GM18873 (cell line): ENCODE measurements at regions not wholly inside any gene's neighbourhood (a gene's known extent, or its start where the extent isn't known, plus 50 kb on each side); places are given as distances from the start of the nearest gene placed in this dataset.
"Not testable (repeated sequence)": the region's sequence is repeated elsewhere in the genome, so short reads cannot be mapped to it uniquely, and the experiment has no call there.

Source experiments
- ATAC-seq: cut with Tn5 transposase; IDR thresholded peaks from one replicate; pipeline ENCODE4 v1.9.1; 2021; ENCODE audit warnings: mild to moderate bottlenecking, moderate library complexity, moderate number of reproducible peaks; ENCODE audit not compliant: unreplicated experiment, low FRiP score

DNA sequence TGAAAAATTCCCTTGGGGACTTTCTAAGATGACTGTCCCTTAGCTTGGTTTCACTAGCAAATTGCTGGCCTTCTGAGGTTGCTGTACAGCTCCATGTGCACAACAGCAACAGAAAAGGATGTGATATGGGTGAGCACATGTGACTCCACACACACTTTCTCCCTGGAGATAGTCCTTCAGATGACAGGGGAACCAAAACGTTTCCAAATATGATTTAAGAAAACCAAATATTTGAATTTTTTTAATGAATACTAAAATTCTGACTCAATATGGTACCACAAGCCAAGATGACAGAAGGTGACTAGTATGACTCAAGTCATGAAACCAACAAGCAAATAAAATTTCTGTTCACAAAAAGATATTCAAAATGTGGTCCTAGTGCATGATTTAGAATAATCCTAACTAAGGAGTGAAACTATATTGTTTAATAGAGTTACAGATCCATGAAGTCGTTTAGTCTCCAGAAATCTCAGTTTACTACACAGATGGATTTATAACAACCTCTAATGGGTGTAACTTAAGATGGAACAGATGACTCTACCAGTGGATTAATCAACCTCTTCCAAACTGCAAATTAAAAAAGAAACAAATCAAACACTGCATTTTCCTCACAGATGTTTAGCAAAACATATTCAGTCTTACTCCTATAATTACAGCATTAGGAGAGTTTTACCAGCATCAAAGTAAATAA is 144.8 kb upstream of the PIK3R1 start:
- ATAC-seq: peak; percentile 95

DNA sequence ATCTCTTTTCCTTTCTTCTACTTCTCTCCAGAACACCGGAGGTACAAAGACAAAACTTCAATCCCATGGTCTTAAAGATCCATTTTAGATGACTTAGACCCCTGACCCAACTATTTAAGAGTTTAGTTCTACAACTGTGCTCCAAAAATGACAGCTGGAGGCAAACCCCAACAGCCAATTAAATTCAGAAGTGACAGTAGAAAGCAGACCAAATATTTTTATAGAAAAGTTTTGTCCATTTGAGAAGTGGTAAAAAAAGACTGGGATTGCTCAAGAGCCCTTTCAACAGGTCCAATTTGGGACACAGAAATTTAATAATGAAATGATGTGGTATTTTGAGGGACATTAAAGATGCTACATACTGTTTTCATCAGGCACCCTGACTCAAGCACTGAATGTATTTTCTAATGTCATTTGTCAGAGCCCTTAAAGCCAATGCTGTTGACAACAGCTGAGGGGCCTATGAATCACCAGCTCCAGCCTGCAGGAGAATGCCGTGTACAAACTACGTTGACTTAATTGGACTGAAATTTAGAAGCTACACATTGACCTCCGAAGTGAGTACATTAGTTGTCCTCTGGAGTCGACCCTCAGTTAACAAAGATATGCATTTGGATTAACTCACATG is 147.5 kb upstream of the PIK3R1 start:
- ATAC-seq: no peak

GRCh38 chr5:68067291-68067690 is 148.3 kb upstream of the PIK3R1 start:
- no peak for ATAC-seq

- no peak for ATAC-seq
Measured at GRCh38 chr5:68066277-68066955, 149.1 kb upstream of the PIK3R1 start.

GRCh38 chr5:68065321-68065720 is 150.2 kb upstream of the PIK3R1 start:
- ATAC-seq: not testable (repeated sequence)

DNA sequence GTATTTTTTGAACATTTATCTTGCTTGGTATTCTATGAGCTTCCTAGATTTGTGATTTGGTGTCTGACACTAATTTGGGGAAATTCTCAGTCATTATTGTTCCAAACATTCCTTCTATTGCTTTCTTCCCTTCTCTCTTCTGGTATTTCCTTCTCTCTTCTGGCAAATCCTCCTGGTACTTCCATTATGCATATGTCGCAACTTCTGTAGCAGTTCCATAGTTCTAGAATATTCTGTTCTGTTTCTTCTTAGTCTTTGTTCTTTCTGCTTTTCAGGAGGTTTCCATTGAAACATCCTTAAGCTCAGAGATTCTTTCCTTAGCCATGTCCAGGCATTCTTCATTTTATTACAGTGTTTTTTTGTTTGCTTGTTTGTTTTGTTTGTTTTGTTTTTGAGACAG is 155.2 kb upstream of the PIK3R1 start:
- ATAC-seq: no peak

- ATAC-seq: no peak
Measured at GRCh38 chr5:68057191-68057590, 158.4 kb upstream of the PIK3R1 start.

GRCh38 chr5:68055686-68056085 is 159.9 kb upstream of the PIK3R1 start:
- ATAC-seq: no peak

- ATAC-seq: no peak
Measured at GRCh38 chr5:68054638-68055037, 160.9 kb upstream of the PIK3R1 start.

DNA sequence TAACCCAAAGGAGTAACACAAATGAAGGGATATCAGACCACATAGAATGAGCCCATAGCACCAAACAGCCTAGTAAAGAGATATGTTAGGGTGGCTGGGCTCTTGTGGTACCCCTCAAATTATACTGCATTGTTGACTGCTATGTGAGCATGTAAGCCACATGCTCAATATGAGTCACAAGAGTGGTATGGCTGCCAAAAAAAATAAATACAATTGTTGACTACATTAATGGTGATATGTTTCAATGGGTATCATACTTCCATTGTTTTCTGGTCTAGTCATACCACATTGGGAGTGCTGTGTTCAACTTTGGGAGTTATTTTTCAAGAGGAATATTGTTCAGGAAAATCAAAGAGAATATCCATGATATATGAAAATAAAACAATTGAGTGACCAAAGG is 162.4 kb upstream of the PIK3R1 start:
- no peak for ATAC-seq

- no peak for ATAC-seq
Measured at GRCh38 chr5:68049053-68049713, 166.4 kb upstream of the PIK3R1 start.

GRCh38 chr5:68048516-68048915 is 167.0 kb upstream of the PIK3R1 start:
- no peak for ATAC-seq

DNA sequence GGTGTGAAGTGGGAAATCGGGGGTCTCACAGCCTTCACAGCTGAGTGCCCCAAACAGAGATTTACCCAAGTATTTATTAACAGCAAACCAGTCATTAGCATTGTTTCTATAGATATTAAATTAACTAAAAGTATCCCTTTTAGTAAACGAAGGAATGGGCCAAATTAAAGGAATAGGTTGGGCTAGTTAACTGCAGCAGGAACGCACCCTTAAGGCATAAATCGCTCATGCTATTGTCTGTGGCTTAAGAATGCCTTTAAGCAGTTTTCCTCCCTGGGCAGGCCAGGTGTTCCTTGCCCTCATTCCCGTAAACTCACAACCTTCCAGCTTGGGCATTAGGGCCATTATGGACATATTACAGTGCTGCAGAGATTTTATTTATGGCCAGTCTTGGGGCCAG is 167.5 kb upstream of the PIK3R1 start:
- not testable (repeated sequence) for ATAC-seq

DNA sequence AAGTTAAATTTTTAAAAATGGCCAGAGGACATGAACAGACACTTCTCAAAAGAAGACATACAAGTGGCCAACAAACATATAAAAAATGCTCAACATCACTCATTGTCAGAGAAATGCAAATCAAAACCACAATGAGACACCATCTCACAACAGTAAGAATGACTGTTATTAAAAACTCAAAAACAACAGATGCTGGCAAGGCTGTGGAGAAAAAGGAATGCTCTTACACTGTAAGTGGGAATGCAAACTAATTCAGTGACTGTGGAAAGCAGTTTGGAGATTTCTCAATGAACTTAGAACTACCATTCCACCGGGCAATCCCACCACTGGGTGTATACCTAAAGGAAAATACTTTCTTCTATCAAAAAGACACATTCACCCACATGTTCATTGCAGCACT is 168.5 kb upstream of the PIK3R1 start:
- ATAC-seq: no peak

DNA sequence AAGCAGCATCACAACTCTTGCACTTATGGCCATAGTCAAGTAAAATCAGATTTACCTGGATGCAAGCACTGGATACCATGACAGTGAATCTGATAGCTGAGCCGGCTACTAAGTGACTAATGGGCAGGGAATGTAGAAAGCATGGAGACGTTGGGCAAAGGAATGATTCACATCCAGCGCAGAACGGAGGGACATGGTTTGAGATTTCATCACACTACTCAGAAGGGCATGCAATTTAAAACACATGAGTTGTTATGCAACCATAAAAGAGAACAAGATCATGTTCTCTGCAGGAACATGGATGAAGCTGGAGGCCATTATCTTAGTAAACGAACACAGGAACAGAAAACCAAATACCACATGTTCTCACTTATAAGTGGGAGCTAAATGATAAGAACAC is 169.1 kb upstream of the PIK3R1 start:
- ATAC-seq: no peak

- peak; percentile 91 for ATAC-seq
Measured at GRCh38 chr5:68041293-68041692, 174.3 kb upstream of the PIK3R1 start.

GRCh38 chr5:68037546-68037945 is 178.0 kb upstream of the PIK3R1 start:
- ATAC-seq: no peak

- no peak for ATAC-seq
Measured at GRCh38 chr5:68033961-68034571, 181.5 kb upstream of the PIK3R1 start.

DNA sequence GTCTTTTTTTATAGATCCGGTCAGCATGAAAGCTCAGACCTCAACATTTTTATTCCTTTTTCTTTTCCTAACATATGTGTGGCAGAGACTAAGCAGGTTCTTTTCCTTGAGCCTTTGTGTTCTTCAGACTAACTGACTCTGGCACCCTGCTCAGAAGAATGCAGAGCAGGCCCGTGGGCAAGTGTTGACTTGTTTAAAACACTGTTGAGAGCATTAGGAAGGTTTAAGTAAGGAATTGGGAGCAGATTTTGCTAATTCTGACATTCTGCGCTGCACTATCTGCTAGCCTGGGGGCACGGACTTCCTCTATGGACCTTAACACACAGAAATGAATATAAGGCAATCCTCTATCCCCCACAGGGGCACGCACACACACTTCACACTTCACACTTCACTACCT is 182.5 kb upstream of the PIK3R1 start:
- ATAC-seq: no peak

- no peak for ATAC-seq
Measured at GRCh38 chr5:68032216-68032762, 183.3 kb upstream of the PIK3R1 start.
